ENCODE measurements at regions not wholly inside any gene's neighbourhood (a gene's known extent, or its start where the extent isn't known, plus 50 kb on each side); places are given as distances from the start of the nearest gene placed in this dataset.
A peak's percentile ranks its signal among the peaks of the same experiment; 100 is the strongest.

GRCh38 chr13:72444999-72445398 is 282.4 kb downstream of the MZT1 start:
- DNase-seq (ENCODE audit: low read depth): no peak

- DNase-seq (ENCODE audit: low read depth): peak; percentile 48
Observed at GRCh38 chr13:72437458-72437857, 290.0 kb downstream of the MZT1 start.

GRCh38 chr13:72435251-72435650 is 292.2 kb downstream of the MZT1 start:
- no peak for DNase-seq (ENCODE audit: low read depth)

GRCh38 chr13:72431981-72432682 is 295.3 kb downstream of the MZT1 start:
- no peak for DNase-seq (ENCODE audit: low read depth)

- DNase-seq (ENCODE audit: low read depth): no peak
Observed at GRCh38 chr13:72430923-72431322, 296.5 kb downstream of the MZT1 start.

GRCh38 chr13:72427757-72428528 is 299.5 kb downstream of the MZT1 start:
- DNase-seq (ENCODE audit: low read depth): no peak

GRCh38 chr13:72424059-72424458 is 303.4 kb downstream of the MZT1 start:
- no peak for DNase-seq (ENCODE audit: low read depth)

GRCh38 chr13:72415817-72416216 is 311.6 kb downstream of the MZT1 start:
- DNase-seq (ENCODE audit: low read depth): no peak

- no peak for DNase-seq (ENCODE audit: low read depth)
Observed at GRCh38 chr13:72412481-72412880, 314.9 kb downstream of the MZT1 start.

- no peak for DNase-seq (ENCODE audit: low read depth)
Observed at GRCh38 chr13:72405441-72405840, 322.0 kb downstream of the MZT1 start.

- no peak for DNase-seq (ENCODE audit: low read depth)
Observed at GRCh38 chr13:72403396-72404010, 323.9 kb downstream of the MZT1 start.

GRCh38 chr13:72400856-72401255 is 326.6 kb downstream of the MZT1 start:
- DNase-seq (ENCODE audit: low read depth): no peak

- DNase-seq (ENCODE audit: low read depth): no peak
Observed at GRCh38 chr13:72399351-72399750, 328.1 kb downstream of the MZT1 start.

- no peak for DNase-seq (ENCODE audit: low read depth)
Observed at GRCh38 chr13:72397265-72397664, 330.2 kb downstream of the MZT1 start.

GRCh38 chr13:72390909-72391308 is 336.5 kb downstream of the MZT1 start:
- no peak for DNase-seq (ENCODE audit: low read depth)

GRCh38 chr13:72386138-72386684 is 341.2 kb downstream of the MZT1 start:
- DNase-seq (ENCODE audit: low read depth): no peak

- peak; percentile 38 for DNase-seq (ENCODE audit: low read depth)
Observed at GRCh38 chr13:72384879-72385278, 342.6 kb downstream of the MZT1 start.

GRCh38 chr13:72384186-72384823 is 343.1 kb downstream of the MZT1 start:
- DNase-seq (ENCODE audit: low read depth): no peak

GRCh38 chr13:72383646-72384045 is 343.8 kb downstream of the MZT1 start:
- DNase-seq (ENCODE audit: low read depth): no peak

- DNase-seq (ENCODE audit: low read depth): peak; percentile 11
Observed at GRCh38 chr13:72379581-72379980, 347.8 kb downstream of the MZT1 start.

- DNase-seq (ENCODE audit: low read depth): no peak
Observed at GRCh38 chr13:72368031-72368430, 359.4 kb downstream of the MZT1 start.

- DNase-seq (ENCODE audit: low read depth): no peak
Observed at GRCh38 chr13:72346716-72347115, 380.7 kb downstream of the MZT1 start.

Data from stromal cell of bone marrow (primary cell).